H1 (cell line): ENCODE measurements at regions not wholly inside any gene's neighbourhood (a gene's known extent, or its start where the extent isn't known, plus 50 kb on each side); places are given as distances from the start of the nearest gene placed in this dataset.

Experiments
- CHD1 ChIP-seq: IDR thresholded peaks from 2 replicates; pipeline ENCODE4 v1.6.1; 2012; ENCODE audit warnings: low read depth, low read length, improper control_type of control experiment
- CTCF ChIP-seq, 3 experiments: IDR thresholded peaks; 1 replicate in 2 of 3; 2 replicates in 1 of 3; pipeline versions ENCODE4 v1.5.1 to v1.6.1; 2011; ENCODE audit warnings: low read length in 3 of 3, mild to moderate bottlenecking in 3 of 3, inconsistent platforms in 2 of 3, low read depth in 1 of 3, moderate library complexity in 1 of 3; ENCODE audit not compliant: insufficient read depth in 1 of 3; ENCODE audit errors: control extremely low read depth in 1 of 3
- EP300 ChIP-seq, 2 experiments: IDR thresholded peaks; 1 replicate in 1 of 2; 2 replicates in 1 of 2; pipeline ENCODE4 v1.6.1; 2011 to 2012; ENCODE audit warnings: low read depth in 2 of 2, low read length in 2 of 2, mild to moderate bottlenecking in 2 of 2, borderline replicate concordance in 1 of 2, inconsistent platforms in 1 of 2, moderate library complexity in 1 of 2
- EZH2 ChIP-seq: fragments of 200-600 bp; sonication (generic); IDR thresholded peaks from 2 replicates; pipeline ENCODE4 v1.7.1; 2012; ENCODE audit warnings: low read depth, mild to moderate bottlenecking, moderate library complexity, low read length, inconsistent platforms; ENCODE audit not compliant: severe bottlenecking
- JUN ChIP-seq: IDR thresholded peaks from 2 replicates; pipeline ENCODE4 v1.6.1; 2011; ENCODE audit warnings: low read depth, mild to moderate bottlenecking, improper control_type of control experiment, low read length
- POLR2A ChIP-seq, 2 experiments: IDR thresholded peaks; 1 replicate in 1 of 2; 2 replicates in 1 of 2; pipeline ENCODE4 v1.6.1; 2011; ENCODE audit warnings: low read depth in 2 of 2, low read length in 2 of 2, mild to moderate bottlenecking in 2 of 2; ENCODE audit errors: control extremely low read depth in 1 of 2
- SP1 ChIP-seq: IDR thresholded peaks from 2 replicates; pipeline ENCODE4 v1.6.1; 2011; ENCODE audit warnings: low read depth, low read length
- TAF1 ChIP-seq: IDR thresholded peaks from 2 replicates; pipeline ENCODE4 v1.6.1; 2011; ENCODE audit warnings: mild to moderate bottlenecking, low read depth, low read length

- TF ChIP-seq EZH2, result no peak
- TF ChIP-seq TAF1, result no peak
- no peak for TF ChIP-seq EP300 (IDR thresholded peaks at IDR 0.05; ENCODE audit: borderline replicate concordance in 1 of 2, low read depth in 2 of 2, low read length in 2 of 2)
- no peak for TF ChIP-seq JUN
- TF ChIP-seq CTCF (IDR thresholded peaks at IDR 0.05; ENCODE audit: control extremely low read depth in 1 of 3, insufficient read depth in 1 of 3, low read depth in 1 of 3, low read length in 3 of 3), result no peak
- TF ChIP-seq POLR2A (IDR thresholded peaks at IDR 0.05; ENCODE audit: control extremely low read depth in 1 of 2, low read depth in 2 of 2, low read length in 2 of 2), result no peak
- TF ChIP-seq CHD1, result no peak
- no peak for TF ChIP-seq SP1
Observed at GRCh38 chr1:29896300-29896699, 660.0 kb downstream of the PTPRU start.
